ENCODE measurements at regions not wholly inside any gene's neighbourhood (a gene's known extent, or its start where the extent isn't known, plus 50 kb on each side); places are given as distances from the start of the nearest gene placed in this dataset.

DNA sequence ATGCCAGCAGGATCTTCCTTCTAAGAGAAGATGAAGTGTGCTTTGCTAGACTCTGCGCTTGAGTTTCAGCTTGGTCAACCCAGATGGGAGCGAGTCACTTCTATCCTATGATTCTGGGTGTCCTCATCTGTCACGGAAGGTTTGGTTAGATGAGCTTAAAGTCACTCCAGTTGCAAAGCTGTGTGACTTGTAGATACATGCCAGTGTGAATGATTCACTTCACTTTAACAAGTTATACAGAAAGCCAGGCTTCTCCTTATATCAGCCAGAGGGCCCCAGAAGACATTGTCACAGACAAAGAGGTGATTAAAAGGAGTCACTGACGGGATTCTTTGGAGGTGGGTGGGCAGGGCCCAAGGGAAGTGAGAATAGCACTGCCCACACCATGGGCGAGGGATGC lies 122.6 kb upstream of the PFKP start (continued):
- TF ChIP-seq, protein P1, sequence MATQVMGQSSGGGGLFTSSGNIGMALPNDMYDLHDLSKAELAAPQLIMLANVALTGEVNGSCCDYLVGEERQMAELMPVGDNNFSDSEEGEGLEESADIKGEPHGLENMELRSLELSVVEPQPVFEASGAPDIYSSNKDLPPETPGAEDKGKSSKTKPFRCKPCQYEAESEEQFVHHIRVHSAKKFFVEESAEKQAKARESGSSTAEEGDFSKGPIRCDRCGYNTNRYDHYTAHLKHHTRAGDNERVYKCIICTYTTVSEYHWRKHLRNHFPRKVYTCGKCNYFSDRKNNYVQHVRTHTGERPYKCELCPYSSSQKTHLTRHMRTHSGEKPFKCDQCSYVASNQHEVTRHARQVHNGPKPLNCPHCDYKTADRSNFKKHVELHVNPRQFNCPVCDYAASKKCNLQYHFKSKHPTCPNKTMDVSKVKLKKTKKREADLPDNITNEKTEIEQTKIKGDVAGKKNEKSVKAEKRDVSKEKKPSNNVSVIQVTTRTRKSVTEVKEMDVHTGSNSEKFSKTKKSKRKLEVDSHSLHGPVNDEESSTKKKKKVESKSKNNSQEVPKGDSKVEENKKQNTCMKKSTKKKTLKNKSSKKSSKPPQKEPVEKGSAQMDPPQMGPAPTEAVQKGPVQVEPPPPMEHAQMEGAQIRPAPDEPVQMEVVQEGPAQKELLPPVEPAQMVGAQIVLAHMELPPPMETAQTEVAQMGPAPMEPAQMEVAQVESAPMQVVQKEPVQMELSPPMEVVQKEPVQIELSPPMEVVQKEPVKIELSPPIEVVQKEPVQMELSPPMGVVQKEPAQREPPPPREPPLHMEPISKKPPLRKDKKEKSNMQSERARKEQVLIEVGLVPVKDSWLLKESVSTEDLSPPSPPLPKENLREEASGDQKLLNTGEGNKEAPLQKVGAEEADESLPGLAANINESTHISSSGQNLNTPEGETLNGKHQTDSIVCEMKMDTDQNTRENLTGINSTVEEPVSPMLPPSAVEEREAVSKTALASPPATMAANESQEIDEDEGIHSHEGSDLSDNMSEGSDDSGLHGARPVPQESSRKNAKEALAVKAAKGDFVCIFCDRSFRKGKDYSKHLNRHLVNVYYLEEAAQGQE (IDR thresholded peaks at IDR 0.05; ENCODE audit: unreplicated experiment), result no peak
- TF ChIP-seq, protein P2, sequence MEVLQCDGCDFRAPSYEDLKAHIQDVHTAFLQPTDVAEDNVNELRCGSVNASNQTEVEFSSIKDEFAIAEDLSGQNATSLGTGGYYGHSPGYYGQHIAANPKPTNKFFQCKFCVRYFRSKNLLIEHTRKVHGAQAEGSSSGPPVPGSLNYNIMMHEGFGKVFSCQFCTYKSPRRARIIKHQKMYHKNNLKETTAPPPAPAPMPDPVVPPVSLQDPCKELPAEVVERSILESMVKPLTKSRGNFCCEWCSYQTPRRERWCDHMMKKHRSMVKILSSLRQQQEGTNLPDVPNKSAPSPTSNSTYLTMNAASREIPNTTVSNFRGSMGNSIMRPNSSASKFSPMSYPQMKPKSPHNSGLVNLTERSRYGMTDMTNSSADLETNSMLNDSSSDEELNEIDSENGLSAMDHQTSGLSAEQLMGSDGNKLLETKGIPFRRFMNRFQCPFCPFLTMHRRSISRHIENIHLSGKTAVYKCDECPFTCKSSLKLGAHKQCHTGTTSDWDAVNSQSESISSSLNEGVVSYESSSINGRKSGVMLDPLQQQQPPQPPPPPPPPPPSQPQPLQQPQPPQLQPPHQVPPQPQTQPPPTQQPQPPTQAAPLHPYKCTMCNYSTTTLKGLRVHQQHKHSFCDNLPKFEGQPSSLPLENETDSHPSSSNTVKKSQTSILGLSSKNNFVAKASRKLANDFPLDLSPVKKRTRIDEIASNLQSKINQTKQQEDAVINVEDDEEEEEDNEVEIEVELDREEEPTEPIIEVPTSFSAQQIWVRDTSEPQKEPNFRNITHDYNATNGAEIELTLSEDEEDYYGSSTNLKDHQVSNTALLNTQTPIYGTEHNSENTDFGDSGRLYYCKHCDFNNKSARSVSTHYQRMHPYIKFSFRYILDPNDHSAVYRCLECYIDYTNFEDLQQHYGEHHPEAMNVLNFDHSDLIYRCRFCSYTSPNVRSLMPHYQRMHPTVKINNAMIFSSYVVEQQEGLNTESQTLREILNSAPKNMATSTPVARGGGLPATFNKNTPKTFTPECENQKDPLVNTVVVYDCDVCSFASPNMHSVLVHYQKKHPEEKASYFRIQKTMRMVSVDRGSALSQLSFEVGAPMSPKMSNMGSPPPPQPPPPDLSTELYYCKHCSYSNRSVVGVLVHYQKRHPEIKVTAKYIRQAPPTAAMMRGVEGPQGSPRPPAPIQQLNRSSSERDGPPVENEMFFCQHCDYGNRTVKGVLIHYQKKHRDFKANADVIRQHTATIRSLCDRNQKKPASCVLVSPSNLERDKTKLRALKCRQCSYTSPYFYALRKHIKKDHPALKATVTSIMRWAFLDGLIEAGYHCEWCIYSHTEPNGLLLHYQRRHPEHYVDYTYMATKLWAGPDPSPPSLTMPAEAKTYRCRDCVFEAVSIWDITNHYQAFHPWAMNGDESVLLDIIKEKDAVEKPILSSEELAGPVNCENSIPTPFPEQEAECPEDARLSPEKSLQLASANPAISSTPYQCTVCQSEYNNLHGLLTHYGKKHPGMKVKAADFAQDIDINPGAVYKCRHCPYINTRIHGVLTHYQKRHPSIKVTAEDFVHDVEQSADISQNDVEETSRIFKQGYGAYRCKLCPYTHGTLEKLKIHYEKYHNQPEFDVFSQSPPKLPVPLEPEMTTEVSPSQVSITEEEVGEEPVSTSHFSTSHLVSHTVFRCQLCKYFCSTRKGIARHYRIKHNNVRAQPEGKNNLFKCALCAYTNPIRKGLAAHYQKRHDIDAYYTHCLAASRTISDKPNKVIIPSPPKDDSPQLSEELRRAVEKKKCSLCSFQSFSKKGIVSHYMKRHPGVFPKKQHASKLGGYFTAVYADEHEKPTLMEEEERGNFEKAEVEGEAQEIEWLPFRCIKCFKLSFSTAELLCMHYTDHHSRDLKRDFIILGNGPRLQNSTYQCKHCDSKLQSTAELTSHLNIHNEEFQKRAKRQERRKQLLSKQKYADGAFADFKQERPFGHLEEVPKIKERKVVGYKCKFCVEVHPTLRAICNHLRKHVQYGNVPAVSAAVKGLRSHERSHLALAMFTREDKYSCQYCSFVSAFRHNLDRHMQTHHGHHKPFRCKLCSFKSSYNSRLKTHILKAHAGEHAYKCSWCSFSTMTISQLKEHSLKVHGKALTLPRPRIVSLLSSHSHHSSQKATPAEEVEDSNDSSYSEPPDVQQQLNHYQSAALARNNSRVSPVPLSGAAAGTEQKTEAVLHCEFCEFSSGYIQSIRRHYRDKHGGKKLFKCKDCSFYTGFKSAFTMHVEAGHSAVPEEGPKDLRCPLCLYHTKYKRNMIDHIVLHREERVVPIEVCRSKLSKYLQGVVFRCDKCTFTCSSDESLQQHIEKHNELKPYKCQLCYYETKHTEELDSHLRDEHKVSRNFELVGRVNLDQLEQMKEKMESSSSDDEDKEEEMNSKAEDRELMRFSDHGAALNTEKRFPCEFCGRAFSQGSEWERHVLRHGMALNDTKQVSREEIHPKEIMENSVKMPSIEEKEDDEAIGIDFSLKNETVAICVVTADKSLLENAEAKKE (CRISPR knock-in tag; IDR thresholded peaks at IDR 0.05), result no peak
- TF ChIP-seq POLR2AphosphoS5 (IDR thresholded peaks at IDR 0.05; ENCODE audit: low read depth) (no peak), STAT1 (IDR thresholded peaks at IDR 0.05; ENCODE audit: unreplicated experiment) (no peak), EZH2phosphoT487 (IDR thresholded peaks at IDR 0.05; ENCODE audit: unreplicated experiment) (no peak), JUNB (IDR thresholded peaks at IDR 0.05; ENCODE audit: unreplicated experiment) (no peak)
